ENCODE measurements at regions not wholly inside any gene's neighbourhood (a gene's known extent, or its start where the extent isn't known, plus 50 kb on each side); places are given as distances from the start of the nearest gene placed in this dataset.

DNA sequence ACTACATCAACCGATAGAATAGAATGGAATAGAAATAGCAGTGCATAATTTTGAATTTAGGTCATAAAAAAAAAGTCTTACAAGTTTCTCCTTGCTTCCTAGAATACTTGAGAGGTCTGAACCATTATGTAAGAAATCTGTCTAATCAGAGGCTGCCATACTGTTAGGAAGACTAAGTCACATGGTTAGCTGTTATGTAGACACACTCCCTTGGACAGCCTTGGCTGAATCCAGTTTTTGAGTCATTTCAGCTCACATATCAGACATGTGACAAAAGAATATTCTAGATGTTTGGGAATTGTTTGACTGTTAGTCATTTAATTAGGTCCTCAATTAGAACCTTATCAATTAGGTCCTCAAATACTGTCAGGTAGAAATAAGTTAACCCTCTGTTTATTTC is 1601.4 kb downstream of the GRIK2 start:
- 0% methylated on average over 1 of the region's 1 CpG for WGBS (ENCODE audit: low lambda C conversion rate)
- POLR2A ChIA-PET, result no interaction called here
- TF ChIP-seq, protein P1, sequence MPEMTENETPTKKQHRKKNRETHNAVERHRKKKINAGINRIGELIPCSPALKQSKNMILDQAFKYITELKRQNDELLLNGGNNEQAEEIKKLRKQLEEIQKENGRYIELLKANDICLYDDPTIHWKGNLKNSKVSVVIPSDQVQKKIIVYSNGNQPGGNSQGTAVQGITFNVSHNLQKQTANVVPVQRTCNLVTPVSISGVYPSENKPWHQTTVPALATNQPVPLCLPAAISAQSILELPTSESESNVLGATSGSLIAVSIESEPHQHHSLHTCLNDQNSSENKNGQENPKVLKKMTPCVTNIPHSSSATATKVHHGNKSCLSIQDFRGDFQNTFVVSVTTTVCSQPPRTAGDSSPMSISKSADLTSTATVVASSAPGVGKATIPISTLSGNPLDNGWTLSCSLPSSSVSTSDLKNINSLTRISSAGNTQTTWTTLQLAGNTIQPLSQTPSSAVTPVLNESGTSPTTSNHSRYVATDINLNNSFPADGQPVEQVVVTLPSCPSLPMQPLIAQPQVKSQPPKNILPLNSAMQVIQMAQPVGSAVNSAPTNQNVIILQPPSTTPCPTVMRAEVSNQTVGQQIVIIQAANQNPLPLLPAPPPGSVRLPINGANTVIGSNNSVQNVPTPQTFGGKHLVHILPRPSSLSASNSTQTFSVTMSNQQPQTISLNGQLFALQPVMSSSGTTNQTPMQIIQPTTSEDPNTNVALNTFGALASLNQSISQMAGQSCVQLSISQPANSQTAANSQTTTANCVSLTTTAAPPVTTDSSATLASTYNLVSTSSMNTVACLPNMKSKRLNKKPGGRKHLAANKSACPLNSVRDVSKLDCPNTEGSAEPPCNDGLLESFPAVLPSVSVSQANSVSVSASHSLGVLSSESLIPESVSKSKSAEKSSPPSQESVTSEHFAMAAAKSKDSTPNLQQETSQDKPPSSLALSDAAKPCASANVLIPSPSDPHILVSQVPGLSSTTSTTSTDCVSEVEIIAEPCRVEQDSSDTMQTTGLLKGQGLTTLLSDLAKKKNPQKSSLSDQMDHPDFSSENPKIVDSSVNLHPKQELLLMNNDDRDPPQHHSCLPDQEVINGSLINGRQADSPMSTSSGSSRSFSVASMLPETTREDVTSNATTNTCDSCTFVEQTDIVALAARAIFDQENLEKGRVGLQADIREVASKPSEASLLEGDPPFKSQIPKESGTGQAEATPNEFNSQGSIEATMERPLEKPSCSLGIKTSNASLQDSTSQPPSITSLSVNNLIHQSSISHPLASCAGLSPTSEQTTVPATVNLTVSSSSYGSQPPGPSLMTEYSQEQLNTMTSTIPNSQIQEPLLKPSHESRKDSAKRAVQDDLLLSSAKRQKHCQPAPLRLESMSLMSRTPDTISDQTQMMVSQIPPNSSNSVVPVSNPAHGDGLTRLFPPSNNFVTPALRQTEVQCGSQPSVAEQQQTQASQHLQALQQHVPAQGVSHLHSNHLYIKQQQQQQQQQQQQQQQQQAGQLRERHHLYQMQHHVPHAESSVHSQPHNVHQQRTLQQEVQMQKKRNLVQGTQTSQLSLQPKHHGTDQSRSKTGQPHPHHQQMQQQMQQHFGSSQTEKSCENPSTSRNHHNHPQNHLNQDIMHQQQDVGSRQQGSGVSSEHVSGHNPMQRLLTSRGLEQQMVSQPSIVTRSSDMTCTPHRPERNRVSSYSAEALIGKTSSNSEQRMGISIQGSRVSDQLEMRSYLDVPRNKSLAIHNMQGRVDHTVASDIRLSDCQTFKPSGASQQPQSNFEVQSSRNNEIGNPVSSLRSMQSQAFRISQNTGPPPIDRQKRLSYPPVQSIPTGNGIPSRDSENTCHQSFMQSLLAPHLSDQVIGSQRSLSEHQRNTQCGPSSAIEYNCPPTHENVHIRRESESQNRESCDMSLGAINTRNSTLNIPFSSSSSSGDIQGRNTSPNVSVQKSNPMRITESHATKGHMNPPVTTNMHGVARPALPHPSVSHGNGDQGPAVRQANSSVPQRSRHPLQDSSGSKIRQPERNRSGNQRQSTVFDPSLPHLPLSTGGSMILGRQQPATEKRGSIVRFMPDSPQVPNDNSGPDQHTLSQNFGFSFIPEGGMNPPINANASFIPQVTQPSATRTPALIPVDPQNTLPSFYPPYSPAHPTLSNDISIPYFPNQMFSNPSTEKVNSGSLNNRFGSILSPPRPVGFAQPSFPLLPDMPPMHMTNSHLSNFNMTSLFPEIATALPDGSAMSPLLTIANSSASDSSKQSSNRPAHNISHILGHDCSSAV (CRISPR knock-in tag; IDR thresholded peaks at IDR 0.05; ENCODE audit: borderline replicate concordance), result no peak
- no peak for TF ChIP-seq DR1 (CRISPR knock-in tag; IDR thresholded peaks at IDR 0.05)
- TF ChIP-seq ZNF331 (CRISPR knock-in tag; IDR thresholded peaks at IDR 0.05), result no peak
- no peak for TF ChIP-seq AHDC1 (CRISPR knock-in tag; IDR thresholded peaks at IDR 0.05; ENCODE audit: borderline replicate concordance)
- TF ChIP-seq SPEN (CRISPR knock-in tag; IDR thresholded peaks at IDR 0.05; ENCODE audit: low read depth), result no peak
- no peak for TF ChIP-seq ARID2 (CRISPR knock-in tag; IDR thresholded peaks at IDR 0.05; ENCODE audit: borderline replicate concordance)
- TF ChIP-seq EED (CRISPR knock-in tag; IDR thresholded peaks at IDR 0.05), result no peak
- no peak for TF ChIP-seq ZNF12 (CRISPR knock-in tag; IDR thresholded peaks at IDR 0.05)
- TF ChIP-seq MED1 (CRISPR knock-in tag; IDR thresholded peaks at IDR 0.05), result no peak
- TF ChIP-seq ZNF644 (CRISPR knock-in tag; IDR thresholded peaks at IDR 0.05; ENCODE audit: low read depth), result no peak
- Histone ChIP-seq H3K4me3 (replicated peaks in 1 of 3; ENCODE audit: insufficient read depth in 1 of 3, low read depth in 2 of 3, low read length in 3 of 3) (no peak overlapping the region), H3K4me1 (ENCODE audit: insufficient read depth, low read length) (no peaks in the 10 kb centered on the region), H4K20me1 (ENCODE audit: insufficient read depth, low read length) (no peaks in the 10 kb centered on the region), H3K79me2 (ENCODE audit: insufficient read depth, low read length) (no peaks in the 10 kb centered on the region), H3K4me2 (ENCODE audit: low read depth, low read length) (no peak overlapping the region), H2AFZ (ENCODE audit: low read length) (no peak overlapping the region), H3K27ac (ENCODE audit: extremely low read length, insufficient read depth, low read length) (no peak overlapping the region), H3K9ac (ENCODE audit: insufficient read depth, low read depth, low read length) (no peak overlapping the region), H3K27me3 (ENCODE audit: control insufficient read depth in 1 of 2, insufficient read depth in 2 of 2, low read length in 2 of 2) (no peaks in the 10 kb centered on the region), H3K9me3 (ENCODE audit: low read length) (no peaks in the 10 kb centered on the region), H3K36me3 (replicated peaks in 1 of 2; ENCODE audit: control insufficient read depth in 1 of 2, insufficient read depth in 2 of 2, low read length in 2 of 2) (no peaks in the 10 kb centered on the region)
- FAIRE-seq (no peak), ATAC-seq (no peak), DNase-seq (ENCODE audit: low spot score) (no peak)
- intact Hi-C loops (cut with micrococcal nuclease; ENCODE audit: unreplicated experiment), result no loop called here
- BruUV-seq (replicated peaks), result no TSS peak
- in situ Hi-C loops (cut with HindIII; ENCODE audit: extremely low pct_ligation_motif_present, low pct_unique_long_range_greater_than_20kb), result no loop called here
- CTCF ChIA-PET (ENCODE audit: low intra/inter-chr PET ratio, low total read pairs), result no interaction called here

All from HepG2 (cell line).